Epithelial cell of esophagus (primary cell): ENCODE measurements at regions not wholly inside any gene's neighbourhood (a gene's known extent, or its start where the extent isn't known, plus 50 kb on each side); places are given as distances from the start of the nearest gene placed in this dataset.

ENCODE experiments used
- DNase-seq: peaks from one replicate; pipeline ENCODE4 v3.0.0; 2010; ENCODE audit warnings: low read depth
- H3K4me3 ChIP-seq: 2 replicates; pipeline ENCODE4 v1.5.1; 2011; ENCODE audit warnings: mild to moderate bottlenecking, low read length, control low read depth
- TF ChIP-seq, protein P1 (sequence below): IDR thresholded peaks from 2 replicates; pipeline ENCODE4 v1.5.1; 2011; ENCODE audit warnings: low read depth, mild to moderate bottlenecking, low read length, control low read depth, inconsistent platforms; ENCODE audit not compliant: insufficient read depth; ENCODE audit errors: missing control alignments

- no peak overlapping the region for H3K4me3 ChIP-seq
- DNase-seq = no peak
- TF ChIP-seq, protein P1, sequence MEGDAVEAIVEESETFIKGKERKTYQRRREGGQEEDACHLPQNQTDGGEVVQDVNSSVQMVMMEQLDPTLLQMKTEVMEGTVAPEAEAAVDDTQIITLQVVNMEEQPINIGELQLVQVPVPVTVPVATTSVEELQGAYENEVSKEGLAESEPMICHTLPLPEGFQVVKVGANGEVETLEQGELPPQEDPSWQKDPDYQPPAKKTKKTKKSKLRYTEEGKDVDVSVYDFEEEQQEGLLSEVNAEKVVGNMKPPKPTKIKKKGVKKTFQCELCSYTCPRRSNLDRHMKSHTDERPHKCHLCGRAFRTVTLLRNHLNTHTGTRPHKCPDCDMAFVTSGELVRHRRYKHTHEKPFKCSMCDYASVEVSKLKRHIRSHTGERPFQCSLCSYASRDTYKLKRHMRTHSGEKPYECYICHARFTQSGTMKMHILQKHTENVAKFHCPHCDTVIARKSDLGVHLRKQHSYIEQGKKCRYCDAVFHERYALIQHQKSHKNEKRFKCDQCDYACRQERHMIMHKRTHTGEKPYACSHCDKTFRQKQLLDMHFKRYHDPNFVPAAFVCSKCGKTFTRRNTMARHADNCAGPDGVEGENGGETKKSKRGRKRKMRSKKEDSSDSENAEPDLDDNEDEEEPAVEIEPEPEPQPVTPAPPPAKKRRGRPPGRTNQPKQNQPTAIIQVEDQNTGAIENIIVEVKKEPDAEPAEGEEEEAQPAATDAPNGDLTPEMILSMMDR = no peak
Measured at GRCh38 chr4:13956947-13957346, 329.4 kb upstream of the BOD1L1 start.

GRCh38 chr4:13957871-13958270, 330.3 kb upstream of the BOD1L1 start:
- TF ChIP-seq, protein P1 = no peak
- no peak overlapping the region for H3K4me3 ChIP-seq
- DNase-seq = no peak

GRCh38 chr4:13963601-13964000, 336.1 kb upstream of the BOD1L1 start:
- TF ChIP-seq, protein P1 = no peak
- H3K4me3 ChIP-seq = no peak overlapping the region
- DNase-seq = no peak

GRCh38 chr4:13966231-13967195, 339.0 kb upstream of the BOD1L1 start:
- peak; percentile 84 for DNase-seq

GRCh38 chr4:13968723-13969122, 341.2 kb upstream of the BOD1L1 start:
- peak; percentile 20 for DNase-seq
- H3K4me3 ChIP-seq = no peak overlapping the region
- TF ChIP-seq, protein P1 = no peak

More at GRCh38 chr4:13966231-13967195, 339.0 kb upstream of the BOD1L1 start:
- TF ChIP-seq, protein P1 = peak; percentile 30
- no peak overlapping the region for H3K4me3 ChIP-seq

DNA sequence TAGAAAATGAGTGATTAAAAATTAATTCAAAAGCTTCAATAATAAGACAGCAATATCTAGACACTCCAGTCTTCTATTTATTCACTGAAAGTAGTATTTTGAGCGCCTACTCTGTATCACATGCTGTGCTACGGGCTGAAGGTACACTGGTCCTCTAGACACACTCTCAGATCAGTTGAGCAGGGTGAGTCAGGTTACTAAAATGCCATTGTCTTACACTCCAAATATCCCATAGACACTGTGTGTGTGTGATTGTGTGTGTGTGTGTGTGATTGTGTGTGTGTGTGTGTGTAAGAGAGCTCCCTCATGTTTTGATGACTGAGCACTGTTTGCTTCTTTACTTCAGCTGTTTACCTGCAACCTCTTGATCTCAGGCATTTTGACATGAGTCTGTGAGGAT, 342.8 kb upstream of the BOD1L1 start:
- H3K4me3 ChIP-seq = no peak overlapping the region
- no peak for DNase-seq
- TF ChIP-seq, protein P1 = no peak
